Hematopoietic multipotent progenitor cell (in vitro differentiated cells): ENCODE measurements at regions not wholly inside any gene's neighbourhood (a gene's known extent, or its start where the extent isn't known, plus 50 kb on each side); places are given as distances from the start of the nearest gene placed in this dataset.
"Not testable (repeated sequence)": the region's sequence is repeated elsewhere in the genome, so short reads cannot be mapped to it uniquely, and the experiment has no call there.

Experiments
- DNase-seq, 3 donors: peaks; one replicate each; pipeline ENCODE4 v3.0.0-alpha.2; 2011 to 2015; ENCODE audit warnings: low read depth in 2 of 3, low spot score in 2 of 3

DNA sequence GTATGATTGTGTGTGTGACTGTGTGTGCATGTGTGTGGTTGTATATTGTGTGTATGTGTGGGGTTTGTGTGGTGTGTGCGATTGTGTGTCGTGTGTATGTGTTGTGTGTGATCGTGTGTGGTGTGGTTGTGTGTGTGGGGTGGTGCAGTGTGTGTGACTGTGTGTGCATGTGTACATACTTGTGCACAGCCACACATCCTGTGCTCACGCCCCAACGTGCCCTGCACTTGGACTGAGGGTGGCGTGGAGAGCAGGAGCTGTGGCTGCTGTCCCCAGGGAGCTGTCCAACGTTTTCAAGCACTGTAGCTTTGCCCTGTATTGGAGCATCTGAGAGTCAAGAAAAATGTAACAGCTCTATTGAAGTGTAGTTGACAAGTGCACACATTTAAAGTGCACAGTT lies 243.2 kb upstream of the HDAC4 start:
- DNase-seq: peak in 2 of 3 donors; percentile 3 to 43

DNA sequence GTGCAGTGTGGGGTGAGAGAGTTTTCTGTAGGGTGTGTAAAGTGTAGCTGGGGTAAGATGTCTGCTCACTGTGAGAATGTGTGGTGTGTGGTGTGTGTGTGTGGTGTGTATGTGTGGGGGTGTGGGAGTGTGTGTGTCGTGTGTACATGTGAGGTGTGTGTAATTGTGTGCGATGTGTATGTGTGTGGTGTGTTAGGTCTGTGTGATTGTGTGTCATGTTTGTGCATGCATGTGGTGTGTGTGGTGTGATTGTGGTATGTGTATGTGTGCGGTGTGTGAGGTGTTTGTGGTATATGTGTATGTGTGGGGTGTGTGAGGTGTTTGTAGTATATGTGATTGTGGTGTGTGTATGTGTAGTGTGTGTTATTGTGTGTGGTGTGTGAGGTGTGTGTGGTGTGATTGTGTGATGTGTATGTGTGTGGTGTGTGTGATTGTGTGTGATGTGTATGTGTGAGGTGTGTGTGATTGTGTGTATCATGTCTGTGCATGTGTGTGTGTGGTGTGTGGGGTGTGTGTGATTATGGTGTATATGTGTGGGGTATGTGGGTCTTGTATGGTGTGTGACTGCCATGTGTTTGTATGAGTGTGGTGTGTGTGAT lies 241.7 kb upstream of the HDAC4 start:
- no peak for DNase-seq

DNA sequence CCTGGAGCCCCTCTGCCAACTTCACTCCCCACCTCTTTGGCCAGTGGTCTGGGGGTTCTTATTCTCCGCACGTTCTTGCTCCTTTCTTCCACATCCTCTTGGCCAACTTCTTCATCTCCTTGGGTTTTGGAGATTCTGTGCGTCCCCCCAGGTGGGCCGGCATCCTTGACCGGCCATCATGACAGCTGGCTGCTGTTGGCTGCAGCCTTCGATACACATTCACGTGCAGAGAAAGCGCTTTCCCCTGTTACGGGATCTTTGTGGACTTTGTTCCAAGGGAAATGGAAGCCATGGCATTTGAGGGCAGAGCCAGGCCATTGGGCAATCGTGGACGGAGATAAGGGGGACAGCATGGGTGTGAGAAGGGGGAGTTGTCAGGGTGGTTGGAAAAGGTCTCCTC lies 241.1 kb upstream of the HDAC4 start:
- not testable (repeated sequence) for DNase-seq

DNA sequence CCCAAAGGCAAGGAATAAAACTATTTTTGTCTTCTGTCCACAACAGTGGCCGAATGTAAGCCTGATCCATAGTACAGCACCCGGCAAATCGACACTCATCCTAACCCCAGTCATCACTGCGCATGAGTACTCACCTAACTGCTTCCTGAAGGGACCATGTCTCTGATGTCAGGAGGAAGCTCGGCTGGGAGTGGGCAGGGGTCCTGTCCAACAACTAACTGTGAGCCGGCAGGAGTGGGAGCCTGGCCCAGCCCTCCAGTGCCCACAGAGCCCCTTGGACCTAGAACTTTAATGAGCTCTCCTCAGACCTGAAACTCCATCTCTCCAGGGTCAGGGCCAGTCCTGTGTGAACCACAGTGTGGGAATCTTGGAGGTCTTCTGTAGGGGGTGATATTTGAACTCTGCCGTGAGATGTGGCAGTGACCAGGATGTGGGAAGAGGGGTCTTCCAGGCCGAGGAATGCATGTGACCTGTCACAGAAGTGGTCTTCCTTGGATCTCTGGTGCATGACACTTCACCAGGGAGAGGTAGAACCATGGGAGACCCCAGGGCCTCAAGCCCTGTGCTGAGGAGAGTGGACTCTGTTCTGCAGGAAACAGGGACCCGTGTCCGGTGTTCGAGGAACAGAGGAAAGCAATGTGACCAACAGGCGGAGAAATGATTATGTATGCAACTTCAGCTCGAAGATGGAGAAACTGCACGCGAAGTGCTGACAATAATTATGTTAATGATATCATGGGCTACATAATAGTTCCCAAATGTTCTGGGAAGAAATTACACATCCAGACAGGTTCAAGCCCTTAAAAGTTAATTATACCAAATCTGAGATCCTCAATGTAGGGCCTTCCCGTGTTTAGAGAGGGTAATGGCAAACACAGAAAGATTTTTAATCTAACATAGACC lies 240.1 kb upstream of the HDAC4 start:
- no peak for DNase-seq

DNA sequence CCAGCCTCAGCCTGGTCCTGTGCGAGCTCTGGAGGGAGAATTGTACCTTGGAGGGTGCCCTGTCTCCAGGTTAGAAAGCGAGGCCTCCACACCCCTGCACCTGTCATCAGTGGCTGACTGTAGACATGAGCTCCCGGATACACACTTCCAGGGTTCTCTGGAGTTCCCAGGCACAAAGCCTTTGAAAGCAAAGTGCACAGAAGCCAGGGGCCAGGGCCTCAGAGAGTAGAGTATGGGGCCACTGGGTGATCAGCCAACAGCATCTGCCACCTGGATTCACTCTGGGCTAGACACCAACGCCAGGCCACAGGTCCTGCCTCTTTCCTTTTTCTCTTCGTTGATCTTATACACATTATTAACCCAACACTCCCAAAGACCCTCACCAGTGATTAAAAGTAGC lies 239.4 kb upstream of the HDAC4 start:
- no peak for DNase-seq

DNA sequence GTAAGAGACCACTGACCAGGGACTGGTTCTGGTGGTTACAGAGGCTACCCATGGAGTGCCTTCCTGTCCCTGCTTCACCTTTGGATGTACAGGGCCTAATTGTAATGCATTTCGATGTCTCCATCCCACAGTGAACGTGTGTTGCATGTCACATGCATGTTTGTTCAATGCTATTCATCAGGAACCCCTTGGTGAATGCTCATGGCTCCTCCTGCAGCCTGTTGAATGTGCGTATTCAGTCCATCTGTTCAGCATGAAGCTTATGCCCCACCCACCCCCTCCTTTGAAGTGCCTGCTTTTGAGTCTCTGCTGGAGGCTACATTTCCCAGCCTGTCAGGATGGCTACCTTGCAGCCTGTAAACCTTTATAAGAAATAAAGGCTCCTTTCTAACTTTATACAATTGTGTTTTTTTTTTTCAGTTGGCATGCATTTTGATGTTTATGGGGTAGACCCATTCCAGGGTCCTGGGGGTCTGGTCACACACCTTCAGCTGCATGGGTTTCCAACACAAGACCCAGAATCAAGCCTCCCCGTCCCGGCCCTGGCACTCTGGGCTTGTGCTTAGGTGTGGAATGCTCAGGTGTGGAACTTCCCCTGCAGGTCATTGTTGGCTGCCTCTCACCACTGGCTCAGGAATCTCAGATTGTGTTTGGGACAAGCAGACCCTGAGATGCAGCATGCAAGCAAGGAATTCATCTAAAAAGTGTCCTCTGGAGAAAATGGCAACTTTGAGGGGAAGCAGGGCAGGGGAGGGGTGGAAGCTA lies 238.8 kb upstream of the HDAC4 start:
- DNase-seq: no peak

DNA sequence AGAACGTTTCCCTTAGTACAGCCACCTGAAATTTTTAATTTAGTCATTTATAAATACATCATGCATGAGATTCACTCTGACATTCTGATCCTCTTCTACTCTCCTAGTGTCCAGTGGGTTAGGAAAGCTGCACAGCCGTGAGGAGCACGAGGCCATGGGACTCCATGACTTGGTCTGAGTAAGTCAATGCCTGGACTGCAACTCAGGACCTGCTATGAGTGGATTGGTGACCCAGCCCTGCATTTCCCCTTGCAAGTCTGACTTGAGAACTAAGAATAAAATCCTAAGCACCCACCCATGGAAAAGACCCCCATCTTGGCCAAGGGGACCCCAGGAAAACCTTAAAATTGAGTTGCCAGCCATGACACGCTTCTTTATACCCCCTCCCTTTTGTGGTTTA lies 237.6 kb upstream of the HDAC4 start:
- DNase-seq: no peak

DNA sequence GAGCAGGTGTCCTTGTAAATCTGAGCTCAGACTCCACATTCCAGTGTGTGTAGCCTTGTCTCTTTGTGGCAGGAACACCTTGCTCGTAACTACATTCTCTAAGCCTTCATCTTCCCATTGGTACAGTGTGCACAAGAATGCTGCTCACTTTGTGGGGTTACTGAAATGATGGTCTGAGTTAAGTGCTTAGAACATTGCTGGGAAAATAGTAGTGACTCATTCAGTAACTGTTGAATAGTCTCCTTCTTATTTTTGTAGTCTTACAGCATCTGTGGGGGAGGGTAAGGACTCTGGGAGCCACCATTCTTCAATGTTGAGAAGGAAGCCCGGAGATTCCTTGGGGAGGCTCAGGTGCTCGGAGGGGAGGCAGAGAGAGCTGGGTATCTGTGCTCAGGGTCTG lies 236.0 kb upstream of the HDAC4 start:
- no peak for DNase-seq

DNA sequence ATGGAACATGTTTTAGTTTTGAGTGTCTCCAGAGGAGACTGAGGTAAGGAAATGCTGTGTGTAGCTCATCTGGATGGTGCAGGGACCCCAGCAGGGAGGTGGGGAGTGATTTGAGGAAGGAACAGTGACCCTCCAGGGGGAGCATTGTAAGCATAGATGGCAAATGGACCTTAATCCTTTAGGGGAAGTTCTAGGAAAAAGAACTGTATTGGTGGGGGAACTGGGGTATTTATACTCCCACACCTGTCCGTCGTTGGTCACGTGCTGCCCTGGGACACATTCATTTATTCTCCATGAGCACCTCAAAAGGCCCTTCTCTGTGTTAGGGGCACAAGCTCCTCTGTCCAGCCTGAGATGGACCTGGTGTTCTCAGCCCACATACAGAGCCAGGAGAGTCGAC lies 233.9 kb upstream of the HDAC4 start:
- DNase-seq: no peak

DNA sequence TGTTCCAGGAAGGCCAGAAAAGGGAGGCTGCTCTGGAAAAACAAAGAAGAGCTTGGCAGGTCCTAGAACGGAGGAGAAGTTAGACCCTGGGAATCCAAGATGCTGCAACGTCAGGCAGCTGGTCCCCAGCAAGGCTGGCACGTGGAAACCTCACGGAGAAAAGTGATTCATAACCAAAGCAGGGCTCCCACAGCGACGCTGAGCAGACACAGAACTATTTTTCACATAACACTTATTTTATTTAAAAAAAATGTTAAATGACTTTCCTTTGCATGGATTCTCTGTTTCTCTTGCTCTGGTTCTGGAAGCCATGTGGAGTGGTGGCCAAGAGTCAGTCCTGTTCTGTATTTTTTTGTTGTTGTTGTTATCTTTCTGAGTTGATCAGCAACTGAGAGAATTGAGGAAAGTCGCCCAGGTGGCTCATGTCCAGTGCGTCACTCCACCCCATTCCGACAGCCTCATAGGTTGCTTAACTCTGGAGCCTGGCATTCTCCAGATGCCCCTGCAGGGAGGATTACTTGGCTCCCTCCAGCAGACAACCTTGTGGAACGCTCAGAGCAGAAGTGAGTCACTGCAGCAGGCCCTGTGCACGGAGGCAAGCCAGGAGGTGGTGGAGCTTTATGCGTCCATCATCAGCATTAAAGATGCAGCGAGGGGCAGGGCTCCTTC lies 229.9 kb upstream of the HDAC4 start:
- no peak for DNase-seq

DNA sequence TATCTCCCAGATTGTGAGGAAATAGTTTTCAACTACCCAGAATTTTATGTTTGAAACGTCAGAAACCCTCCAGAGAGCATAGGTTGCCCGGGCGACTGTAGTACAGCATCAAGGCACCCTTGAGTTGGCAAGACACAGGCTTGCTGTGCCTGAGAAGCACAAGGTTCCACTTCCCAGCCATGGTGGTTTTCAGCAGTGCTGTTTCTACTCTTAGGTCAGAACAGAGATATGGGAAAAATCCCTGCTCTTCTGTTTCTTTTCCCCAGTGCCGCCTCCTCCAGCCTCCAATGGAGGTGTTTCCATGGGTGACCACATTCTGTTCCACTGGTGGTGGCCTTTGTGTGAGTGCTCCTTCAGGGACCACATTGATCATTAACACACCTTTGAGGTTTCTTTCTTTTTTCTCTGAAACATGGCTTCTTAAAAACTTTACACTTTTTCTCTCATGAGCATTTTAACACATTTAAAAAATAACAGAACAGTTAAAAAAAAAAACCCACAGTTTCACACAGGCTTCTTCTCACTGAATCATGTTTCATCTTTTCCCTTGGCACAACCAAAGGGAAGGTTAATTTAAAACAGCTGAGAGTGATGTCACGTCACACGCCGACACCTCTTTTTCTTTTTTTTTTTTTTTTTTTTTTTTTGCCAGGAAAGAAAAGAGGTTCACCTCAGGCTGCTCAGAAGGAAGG lies 229.3 kb upstream of the HDAC4 start:
- DNase-seq: no peak

DNA sequence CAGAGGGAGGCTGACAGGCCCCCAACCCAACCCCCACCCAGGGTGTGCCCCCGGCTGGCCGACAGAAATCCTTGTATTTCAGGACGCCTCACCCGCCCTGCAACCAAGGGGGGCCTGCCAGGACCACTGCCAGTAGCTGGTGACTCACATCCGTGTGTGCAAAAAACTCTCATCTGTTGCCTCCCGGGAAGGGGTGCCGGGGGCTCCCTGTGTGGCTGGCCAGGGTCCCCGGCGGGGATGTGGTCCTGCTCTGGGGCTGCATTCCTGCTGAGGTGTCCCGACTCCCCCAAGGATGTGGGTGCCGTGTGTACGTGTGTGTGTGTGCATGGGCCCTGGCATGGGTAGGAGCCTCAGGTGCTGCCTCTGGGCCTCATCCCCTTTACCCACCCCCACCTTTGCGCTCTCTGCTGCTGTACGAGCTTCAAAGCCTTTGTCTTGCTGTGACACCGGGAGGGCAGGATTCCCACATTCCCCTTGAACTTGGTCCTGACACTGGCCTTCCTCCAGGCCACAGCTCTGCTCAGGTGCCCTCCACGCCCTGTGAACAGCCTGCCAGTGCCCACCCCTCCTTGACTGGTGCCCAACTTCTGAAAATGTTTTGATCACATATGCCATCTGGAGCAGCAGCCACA lies 226.3 kb upstream of the HDAC4 start:
- DNase-seq: no peak

DNA sequence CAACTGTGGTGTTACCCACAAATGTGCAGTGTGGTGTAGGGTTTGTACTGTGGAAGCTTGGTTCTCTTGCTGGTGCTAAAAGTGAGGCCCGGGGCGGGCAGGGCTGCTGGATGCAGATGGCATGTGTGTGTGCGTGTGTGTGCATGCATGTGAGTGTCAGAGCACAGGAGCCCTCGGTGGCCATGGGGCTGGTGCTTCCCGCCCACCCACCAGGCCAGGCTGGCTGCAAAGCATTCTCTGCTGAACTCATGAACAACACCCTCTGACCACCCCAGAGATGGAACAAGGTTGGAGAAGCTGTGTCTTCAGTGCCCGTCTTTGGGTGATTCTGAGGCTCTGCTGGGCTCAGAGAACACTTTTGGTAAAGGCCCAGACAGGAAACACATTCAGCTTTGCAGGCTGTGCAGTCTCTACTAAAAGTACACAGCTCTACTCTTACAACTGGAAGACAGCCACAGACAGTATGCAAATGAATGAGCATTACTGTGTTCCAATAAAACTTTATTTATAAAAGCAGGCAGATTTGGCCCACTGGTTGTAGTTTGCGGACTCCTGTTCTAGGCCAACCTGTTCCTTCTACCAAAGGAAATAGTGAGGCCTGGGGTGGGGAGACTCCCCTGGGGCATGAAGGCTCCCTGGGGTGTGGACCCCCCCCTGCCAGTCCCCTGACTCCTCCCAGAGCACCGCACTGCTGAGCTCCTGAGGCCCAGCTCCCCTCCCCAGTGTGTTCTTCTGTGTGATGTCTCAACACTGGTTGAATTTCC lies 225.3 kb upstream of the HDAC4 start:
- no peak for DNase-seq

DNA sequence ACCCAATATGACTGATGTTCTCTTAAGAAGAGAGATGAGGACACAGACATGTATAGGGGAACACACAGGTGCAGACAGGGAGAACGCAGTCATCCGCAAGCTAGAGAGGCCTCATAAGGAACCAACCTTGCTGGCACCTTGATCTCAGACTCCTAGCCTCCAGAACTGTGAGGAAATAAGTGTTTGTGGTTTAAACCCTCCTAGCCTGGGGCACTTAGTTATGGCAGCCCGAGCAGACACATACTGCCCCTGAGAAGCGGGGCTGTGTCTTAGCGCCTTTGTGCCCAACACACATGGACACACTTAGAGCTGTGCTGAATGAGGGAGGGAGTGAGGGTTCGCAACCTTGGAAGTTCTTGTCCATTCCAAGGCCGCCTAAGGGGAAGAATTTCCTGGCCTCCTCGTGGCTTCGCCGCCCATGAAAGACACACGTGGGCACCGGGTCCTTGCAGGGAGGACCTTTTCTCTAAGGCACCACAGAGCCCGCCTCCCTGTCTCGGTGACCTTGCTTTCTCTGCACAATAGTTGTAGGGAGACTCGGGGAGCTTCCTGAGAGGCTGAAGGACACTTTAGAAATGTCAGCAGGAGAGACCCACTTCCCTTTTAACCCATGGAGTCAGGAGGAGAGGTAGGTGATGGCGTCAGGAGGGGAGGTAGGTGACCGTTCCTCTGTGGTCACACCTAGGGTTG lies 224.5 kb upstream of the HDAC4 start:
- DNase-seq: no peak

DNA sequence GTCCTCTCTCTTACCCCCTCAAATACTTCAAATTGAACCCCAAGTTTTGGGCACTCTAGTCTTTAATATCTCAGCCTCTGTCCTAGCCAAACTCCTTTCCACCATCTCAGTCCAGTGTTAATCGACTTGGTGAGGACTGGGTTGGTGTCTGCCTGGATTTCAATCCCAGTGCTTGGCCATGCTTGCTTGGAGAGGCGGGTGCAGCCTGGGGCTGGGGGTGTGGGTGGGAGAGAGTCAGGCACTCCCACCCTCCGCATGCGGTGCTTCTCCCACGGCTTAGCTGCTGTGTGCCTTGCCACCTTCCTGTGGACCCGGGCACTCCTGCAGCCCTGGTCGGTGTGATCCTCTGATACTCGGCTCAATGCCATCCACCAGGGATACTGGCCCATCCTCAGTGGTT lies 220.8 kb upstream of the HDAC4 start:
- no peak for DNase-seq

DNA sequence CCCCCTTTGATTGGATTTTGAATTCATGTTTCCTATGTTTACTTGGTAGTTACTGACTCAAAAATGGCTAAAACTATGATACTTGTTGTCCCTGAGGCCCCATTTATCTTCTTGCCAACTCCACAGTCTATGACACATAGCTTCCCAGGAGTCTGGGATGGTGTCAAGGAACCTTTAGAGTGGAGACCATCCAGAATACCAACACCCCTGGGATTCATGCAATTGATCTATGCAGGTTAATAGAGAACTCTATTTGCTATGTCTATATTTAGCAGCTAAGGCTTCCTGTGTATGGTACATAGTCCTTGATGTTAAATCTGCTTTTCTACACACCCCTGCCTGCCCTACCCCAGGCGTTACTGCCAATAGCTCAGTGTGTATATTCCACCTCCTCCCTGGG lies 218.5 kb upstream of the HDAC4 start:
- DNase-seq: no peak

DNA sequence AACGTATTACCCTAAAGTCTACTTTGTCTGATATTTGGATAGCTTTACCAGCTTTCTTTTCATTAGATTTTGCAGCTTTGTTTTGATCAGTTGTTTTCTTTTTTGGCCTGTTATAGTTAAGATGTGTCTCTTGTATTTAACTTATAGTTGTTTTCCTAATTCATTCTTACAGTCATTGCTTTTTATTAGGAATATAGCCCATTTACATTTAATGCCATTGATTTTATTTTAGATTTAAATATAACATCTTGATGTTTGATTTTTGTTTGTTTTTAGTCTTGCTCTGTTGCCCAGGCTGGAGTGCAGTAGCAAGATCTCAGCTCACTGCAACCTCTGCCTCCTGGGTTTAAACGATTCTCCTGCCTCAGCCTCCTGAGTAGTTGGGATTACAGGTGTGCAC lies 215.9 kb upstream of the HDAC4 start:
- DNase-seq: no peak

DNA sequence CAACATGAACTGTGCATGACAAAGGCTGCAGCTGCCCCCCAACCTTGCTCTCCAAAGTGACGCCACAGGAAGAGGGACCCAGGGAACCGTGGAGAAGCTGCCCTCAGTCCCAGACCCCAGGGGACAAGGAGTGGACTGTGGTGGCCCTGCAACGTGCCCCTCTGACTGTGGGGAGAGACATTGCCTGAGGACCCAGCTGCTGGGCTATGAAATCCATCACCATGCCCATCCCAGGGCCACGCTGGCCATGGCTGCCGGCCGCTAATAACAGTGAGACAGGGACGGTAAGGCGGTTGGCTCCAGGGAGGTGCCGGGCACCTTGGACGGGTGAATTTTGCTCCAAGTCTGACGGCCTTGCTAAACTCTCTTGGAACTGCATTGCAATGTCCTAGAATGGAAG lies 211.3 kb upstream of the HDAC4 start:
- DNase-seq: no peak
